DMS114 treated with DMSO at 0.1 percent for 48 hours (cell line): ENCODE measurements at regions not wholly inside any gene's neighbourhood (a gene's known extent, or its start where the extent isn't known, plus 50 kb on each side); places are given as distances from the start of the nearest gene placed in this dataset.
"Not testable (repeated sequence)": the region's sequence is repeated elsewhere in the genome, so short reads cannot be mapped to it uniquely, and the experiment has no call there.

ENCODE experiments used
- DNase-seq: peaks from one replicate; lab custom pipeline; 2025; ENCODE audit not compliant: unreplicated experiment; lab: John Stamatoyannopoulos, UW

DNA sequence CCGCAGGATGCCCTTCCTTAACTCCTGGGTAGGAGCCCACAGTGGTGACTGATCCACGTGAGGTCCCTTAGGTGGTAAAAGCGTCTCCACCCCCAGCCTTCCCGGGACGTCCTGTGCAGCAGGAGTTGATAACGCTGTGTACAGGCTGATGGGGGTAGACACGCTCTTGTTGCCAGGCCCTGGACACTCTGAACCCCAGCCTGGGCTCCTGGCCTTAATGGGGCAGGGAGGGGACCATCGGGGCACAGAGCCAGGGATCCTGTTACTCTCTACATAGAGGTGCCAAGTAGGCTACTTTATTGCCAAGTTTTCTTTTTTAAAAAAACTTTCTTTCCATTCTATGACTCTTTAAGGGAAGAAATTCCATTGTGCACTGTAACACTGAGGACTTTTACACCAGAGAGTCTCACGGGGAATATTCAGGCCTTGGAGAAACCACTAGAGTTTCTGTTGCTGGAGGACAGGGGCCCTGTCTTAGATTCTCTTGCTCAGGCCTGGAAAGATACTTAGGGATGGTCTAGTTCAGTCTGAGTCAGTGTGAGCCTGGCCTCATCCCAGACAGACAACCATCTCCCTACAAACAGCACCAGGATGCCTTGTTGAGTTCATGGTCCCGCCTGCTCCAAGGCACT lies 104.3 kb upstream of the RNU6-1 start:
- DNase-seq = no peak

GRCh38 chr15:67945131-67945530 lies 105.3 kb upstream of the RNU6-1 start:
- no peak for DNase-seq

DNA sequence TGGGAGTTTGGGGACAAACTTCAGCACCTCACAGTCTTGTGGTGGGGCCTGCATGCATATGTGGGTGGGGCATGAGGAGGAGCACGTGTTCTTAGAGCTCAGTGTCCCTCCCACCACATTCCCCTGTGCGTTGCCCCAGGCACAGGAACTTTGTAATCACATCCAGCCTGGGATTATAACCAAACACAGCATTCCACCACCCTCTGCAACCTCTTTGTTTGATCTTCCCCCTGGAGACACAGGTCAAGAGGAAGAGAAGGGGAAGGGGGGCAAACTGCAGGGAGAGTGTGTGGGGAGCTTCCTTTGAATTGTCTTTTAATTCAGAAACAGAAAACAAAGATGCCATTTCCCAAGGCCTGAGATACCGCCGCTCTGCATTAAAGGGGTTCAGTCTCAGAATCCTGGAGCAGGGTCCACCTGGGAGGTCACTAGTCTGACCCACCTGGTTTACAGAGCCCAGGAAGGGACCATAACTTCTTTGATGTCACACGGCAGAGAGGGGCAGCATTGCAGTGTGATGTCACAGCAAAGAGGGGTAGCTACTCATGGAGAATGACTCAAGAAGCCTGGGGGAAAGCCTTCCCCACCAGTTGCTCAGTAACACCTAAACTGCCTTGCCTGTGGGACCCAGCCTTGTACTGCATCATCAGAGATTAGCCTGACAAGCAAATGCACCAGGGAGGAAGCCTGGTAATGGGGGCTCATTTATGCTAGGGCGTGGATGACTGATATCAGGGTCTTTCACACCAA lies 106.3 kb upstream of the RNU6-1 start:
- no peak for DNase-seq

- DNase-seq = no peak
These were observed 106.9 kb upstream of the RNU6-1 start for GRCh38 chr15:67946701-67947100.

DNA sequence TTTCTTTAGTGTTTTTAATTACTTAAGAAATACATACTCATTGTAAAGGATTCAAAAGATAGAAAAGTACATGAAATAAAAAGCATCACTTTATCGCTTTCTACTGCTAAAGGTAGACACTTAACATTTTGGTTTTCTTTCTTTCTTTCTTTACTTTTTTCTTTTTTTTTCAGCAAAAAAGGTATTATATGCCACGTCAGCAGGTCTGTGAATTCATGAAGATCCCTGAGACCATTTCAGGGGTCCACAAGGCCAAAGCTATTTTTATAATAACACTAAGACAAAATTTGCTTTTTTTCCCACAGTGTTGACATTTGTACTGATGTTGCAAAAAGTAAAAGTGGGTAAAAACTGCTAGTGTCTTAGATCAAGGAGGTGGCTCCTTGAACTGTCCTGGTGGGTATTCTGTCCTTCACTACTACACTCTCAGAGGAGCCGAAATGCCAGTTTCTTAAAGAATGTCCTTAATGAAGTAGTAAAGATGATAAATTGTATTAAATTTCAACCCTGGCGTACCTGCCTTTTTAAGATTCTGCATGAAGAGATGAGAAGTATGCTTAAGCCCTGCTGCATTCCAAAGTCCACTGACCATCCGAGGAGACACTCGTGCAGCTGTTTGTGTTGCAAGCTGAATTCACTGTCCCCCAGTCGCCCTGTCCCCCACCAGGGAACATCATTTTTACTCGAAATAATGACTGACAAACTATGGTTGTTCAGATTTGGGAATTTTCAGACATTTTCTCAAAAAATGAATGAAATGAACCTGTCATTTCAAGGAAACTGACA lies 106.7 kb upstream of the PIAS1 start:
- DNase-seq = no peak

GRCh38 chr15:67948215-67948614 lies 105.9 kb upstream of the PIAS1 start:
- no peak for DNase-seq

- DNase-seq = not testable (repeated sequence)
These were observed 102.9 kb upstream of the PIAS1 start for GRCh38 chr15:67951187-67951586.

DNA sequence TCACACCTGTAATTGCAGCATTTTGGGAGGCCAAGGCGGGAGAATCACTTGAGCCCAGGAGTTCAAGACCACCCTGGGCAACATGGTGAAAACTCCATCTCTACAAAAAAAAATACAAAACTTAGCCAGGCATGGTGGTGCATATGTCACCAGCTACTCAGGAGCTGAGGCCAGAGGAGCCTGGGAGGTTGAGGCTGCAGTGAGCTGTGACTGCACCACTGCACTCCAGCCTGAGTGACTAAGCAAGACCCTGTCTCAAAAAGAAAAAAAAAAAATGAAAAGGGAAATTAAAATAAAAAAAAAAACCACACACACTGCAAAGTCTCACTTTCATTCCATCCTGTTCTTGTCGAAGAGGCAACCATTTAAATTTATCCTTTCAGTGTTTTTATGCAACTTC lies 100.8 kb upstream of the PIAS1 start:
- DNase-seq = no peak

GRCh38 chr15:67955252-67955651 lies 98.9 kb upstream of the PIAS1 start:
- DNase-seq = no peak

DNA sequence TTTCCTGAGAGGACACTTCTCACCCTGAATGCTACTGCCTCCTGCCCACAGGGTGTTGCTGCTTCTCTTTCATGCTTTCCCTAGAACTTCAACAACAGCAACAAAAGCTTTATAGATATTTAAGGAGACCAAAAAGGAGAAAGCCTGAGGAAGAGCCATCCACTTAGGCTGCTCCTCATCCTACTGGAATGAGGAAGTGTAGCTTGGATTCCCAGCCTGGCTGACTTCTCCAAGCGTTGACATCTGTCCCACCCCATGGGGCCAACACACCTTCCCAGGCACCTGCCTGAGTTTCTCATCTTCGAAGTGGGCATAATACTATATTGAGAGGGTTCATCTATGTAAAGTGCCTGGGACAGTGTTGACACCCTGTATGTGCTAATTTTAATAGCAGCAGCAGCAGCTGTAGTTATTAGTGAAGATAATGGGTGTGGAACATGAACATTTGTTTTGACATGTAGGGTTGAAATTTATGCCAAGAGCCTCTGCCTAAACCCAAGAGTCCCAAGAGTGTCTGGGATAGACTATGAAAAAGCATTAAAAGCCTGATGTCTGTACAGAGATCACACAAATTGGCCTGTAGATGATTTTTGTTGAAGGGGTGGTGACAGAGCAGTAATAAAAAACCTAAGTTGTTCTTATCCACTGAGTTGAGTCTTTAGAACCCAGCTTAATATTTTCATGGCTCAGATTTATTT lies 96.5 kb upstream of the PIAS1 start:
- DNase-seq = no peak

- peak; percentile 79 for DNase-seq
These were observed 86.2 kb upstream of the PIAS1 start for GRCh38 chr15:67967871-67968431.

DNA sequence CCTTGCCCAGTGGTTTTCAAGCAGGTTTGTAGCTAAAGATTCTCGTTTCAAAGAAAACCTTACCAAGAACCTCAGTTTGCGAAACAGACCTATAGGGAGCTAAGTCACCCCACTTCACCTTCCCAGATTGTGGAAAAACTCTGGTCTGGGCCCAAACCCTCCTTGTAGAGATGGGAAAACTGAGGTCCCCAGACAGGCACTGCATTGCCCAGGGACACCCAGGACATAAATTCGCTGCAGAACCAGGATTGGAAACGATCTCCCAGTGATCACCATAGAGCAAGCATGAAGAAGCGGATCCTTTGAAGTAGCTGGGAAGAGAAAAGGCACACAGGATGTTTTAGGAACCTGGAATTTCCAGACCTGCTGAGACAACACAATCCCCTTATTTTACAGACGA lies 85.6 kb upstream of the PIAS1 start:
- DNase-seq = peak; percentile 45

- DNase-seq = no peak
These were observed 85.1 kb upstream of the PIAS1 start for GRCh38 chr15:67968966-67969365.

- no peak for DNase-seq
These were observed 84.2 kb upstream of the PIAS1 start for GRCh38 chr15:67969892-67970291.

DNA sequence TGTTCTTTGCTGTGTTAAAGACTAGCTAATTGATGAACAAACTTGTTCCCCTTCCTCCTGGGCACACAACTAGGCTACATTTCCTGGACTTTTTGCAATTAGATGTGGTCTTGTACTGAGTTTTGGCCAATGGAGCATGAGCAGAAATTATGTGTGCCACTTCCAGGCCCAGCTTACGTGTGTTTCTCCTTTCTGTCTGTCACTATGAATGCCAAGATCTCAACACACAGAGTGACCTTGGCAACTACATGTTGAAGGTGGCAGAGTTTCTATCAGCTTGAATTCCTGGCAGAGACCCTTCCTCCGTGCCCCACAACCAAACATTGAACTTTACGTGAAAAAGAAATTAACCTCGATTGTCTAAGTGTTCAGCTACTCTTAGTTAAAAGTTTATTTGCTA lies 81.7 kb upstream of the PIAS1 start:
- no peak for DNase-seq

GRCh38 chr15:67973846-67974245 lies 80.3 kb upstream of the PIAS1 start:
- DNase-seq = no peak

DNA sequence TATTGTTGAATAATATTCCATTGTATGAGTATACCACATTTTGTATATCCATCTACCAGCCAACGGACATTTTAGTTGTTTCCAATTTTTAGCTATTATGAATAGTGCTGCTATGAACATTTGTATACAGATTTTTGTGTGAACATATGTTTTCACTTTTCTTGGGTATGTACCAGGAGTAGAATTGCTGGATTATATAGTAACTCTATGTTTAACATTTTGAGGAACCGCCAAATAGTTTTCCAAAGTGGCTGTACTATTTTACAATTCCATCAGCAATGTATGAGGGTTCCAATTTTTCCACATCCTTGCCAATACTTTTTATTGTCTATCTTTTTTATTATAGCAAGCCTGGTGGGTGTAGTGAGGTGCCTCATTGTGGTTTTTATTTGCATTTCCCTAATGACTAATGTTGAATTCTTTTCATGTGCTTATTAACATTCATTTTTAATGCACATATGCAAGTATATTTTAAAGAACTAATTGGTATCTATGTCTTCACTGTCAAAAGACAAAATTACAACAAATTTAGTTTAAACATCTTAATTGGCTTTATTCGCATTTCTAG lies 77.5 kb upstream of the PIAS1 start:
- DNase-seq = no peak

DNA sequence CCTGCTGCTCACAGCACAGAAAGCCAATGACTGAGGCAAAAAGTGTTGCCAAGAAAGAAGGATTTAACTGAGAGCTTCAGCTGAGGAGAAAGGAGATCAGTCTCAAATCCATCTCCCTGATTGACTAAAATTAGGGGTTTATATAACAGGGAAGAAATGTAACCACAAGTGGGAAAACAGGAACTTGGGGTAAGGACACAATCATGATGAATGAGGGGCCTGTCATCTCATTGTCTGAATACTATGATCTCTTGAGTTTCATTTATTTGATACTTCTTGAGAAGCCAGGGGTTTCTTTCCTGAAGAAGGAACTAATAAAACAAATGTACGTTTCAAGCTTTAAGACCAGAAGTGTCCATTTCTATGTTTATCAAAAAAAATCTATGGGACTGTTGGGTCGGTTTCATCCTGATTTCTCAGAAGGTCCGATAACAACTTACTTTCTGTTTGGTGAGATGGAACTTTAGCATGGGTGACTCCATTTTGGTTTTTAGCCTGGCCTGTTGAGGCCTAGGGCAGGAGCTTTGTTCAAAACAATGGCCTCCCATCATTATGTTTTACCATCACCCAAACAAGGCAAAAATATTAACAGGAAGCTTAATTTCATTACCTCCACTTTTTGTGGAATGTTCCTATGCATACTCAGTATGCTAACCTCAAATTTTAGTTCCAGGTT lies 76.6 kb upstream of the PIAS1 start:
- no peak for DNase-seq

DNA sequence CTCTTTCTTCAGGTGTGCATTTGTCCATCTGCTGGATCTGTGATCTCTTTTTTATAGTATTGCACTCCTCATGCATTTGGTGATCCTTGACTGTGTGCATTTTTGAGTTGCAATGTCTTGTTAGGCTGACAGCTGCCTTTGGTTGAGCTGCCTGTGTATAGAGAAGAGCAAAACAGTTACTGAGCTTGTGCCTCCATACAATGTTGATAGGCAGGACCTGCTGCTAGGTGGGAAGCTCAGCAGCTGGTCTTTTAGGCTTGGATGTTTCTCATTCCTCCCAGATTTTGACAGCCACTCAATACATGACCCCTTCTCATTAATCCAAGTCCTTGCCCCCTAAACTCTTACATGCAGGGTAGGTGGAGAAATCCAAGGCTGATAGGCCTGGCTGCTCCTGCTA lies 74.8 kb upstream of the PIAS1 start:
- no peak for DNase-seq

- DNase-seq = no peak
These were observed 73.9 kb upstream of the PIAS1 start for GRCh38 chr15:67980171-67980570.
